SK-N-SH (cell line): ENCODE measurements at regions not wholly inside any gene's neighbourhood (a gene's known extent, or its start where the extent isn't known, plus 50 kb on each side); places are given as distances from the start of the nearest gene placed in this dataset.

Source experiments
- CTCF ChIA-PET: fragments of 300-600, 350-600 bp; formaldehyde crosslinking; extraction: SDS; loops from one replicate; lab custom pipeline; 2021; lab: Yijun Ruan, JAX
- POLR2A ChIA-PET: fragments of 350-600 bp; sonication (Branson Sonifier 250); formaldehyde crosslinking; extraction: SDS; loops from one replicate; lab custom pipeline; 2020; ENCODE audit warnings: antibody characterized with exemption, inconsistent platforms; lab: Yijun Ruan, JAX
- DNase-seq: peaks from one replicate; pipeline ENCODE4 v3.0.0; 2012
- H2AFZ ChIP-seq: fragments of 200-600 bp; sonication (generic); 2 replicates; pipeline ENCODE4 v1.8.1; 2016; ENCODE audit warnings: antibody characterized with exemption, mild to moderate bottlenecking, low read depth
- H3F3A ChIP-seq: fragments of 200-600 bp; sonication (generic); replicated peaks from 2 replicates; pipeline ENCODE3; 2016; ENCODE audit warnings: antibody characterized with exemption, mild to moderate bottlenecking; ENCODE audit not compliant: insufficient read depth
- H3K27ac ChIP-seq, 2 experiments: fragments of 200-500 bp in 1 of 2; fragments of 200-600 bp in 1 of 2; sonication (Bioruptor generic) in 1 of 2; sonication (generic), shearing (Covaris generic) in 1 of 2; 2 replicates each; pipeline versions ENCODE4 v1.5.1 to v1.6.1; 2014 to 2016; ENCODE audit warnings: low read depth in 2 of 2, inconsistent platforms in 1 of 2, low read length in 1 of 2, mild to moderate bottlenecking in 1 of 2, mixed read lengths in 1 of 2
- H3K27me3 ChIP-seq: fragments of 200-600 bp; sonication (generic), shearing (Covaris generic); 2 replicates; pipeline ENCODE4 v1.6.1; 2016; ENCODE audit warnings: mixed run types; ENCODE audit not compliant: insufficient read depth
- H3K36me3 ChIP-seq, 2 experiments: fragments of 200-500 bp in 1 of 2; fragments of 200-600 bp in 1 of 2; sonication (Bioruptor generic) in 1 of 2; sonication (generic) in 1 of 2; replicated peaks in 1 of 2; 2 replicates each; pipeline versions ENCODE3 to v1.5.1; 2014 to 2016; ENCODE audit warnings: low read length in 1 of 2, mild to moderate bottlenecking in 1 of 2; ENCODE audit not compliant: insufficient read depth in 2 of 2, control insufficient read depth in 1 of 2
- H3K4me1 ChIP-seq, 2 experiments: fragments of 200-500 bp in 1 of 2; fragments of 200-600 bp in 1 of 2; sonication (Bioruptor generic) in 1 of 2; sonication (generic), shearing (Covaris generic) in 1 of 2; 2 replicates each; pipeline versions ENCODE4 v1.5.1 to v1.6.1; 2014 to 2016; ENCODE audit warnings: low read depth in 1 of 2, low read length in 1 of 2, mixed run types in 1 of 2; ENCODE audit not compliant: insufficient read depth in 2 of 2, control insufficient read depth in 1 of 2
- H3K4me2 ChIP-seq: fragments of 200-600 bp; sonication (generic), shearing (Covaris generic); 2 replicates; pipeline ENCODE4 v1.6.1; 2017; ENCODE audit warnings: mixed run types
- H3K4me3 ChIP-seq, 2 experiments: fragments of 200-500 bp in 1 of 2; fragments of 200-600 bp in 1 of 2; sonication (Bioruptor generic) in 1 of 2; sonication (generic), shearing (Covaris generic) in 1 of 2; 2 replicates each; pipeline versions ENCODE4 v1.5.1 to v1.8.1; 2014 to 2016; ENCODE audit warnings: low read depth in 2 of 2, inconsistent platforms in 1 of 2, low read length in 1 of 2, mild to moderate bottlenecking in 1 of 2, mixed read lengths in 1 of 2, moderate library complexity in 1 of 2
- H3K79me2 ChIP-seq: fragments of 200-600 bp; sonication (generic); 2 replicates; pipeline ENCODE4 v1.8.1; 2017; ENCODE audit warnings: mild to moderate bottlenecking; ENCODE audit not compliant: insufficient read depth
- H3K9ac ChIP-seq: fragments of 200-600 bp; sonication (generic); 2 replicates; pipeline ENCODE4 v1.6.1; 2017; ENCODE audit warnings: mixed run types
- H3K9me2 ChIP-seq: fragments of 200-600 bp; sonication (generic); 2 replicates; pipeline ENCODE4 v1.6.1; 2017; ENCODE audit warnings: mixed run types
- H3K9me3 ChIP-seq: fragments of 200-600 bp; sonication (generic); 2 replicates; pipeline ENCODE4 v1.6.1; 2017; ENCODE audit warnings: mixed run types, mild to moderate bottlenecking, moderate library complexity
- H4K20me1 ChIP-seq: fragments of 200-600 bp; sonication (generic); 2 replicates; pipeline ENCODE4 v1.6.1; 2017; ENCODE audit warnings: mild to moderate bottlenecking, mixed run types; ENCODE audit not compliant: insufficient read depth
- CHD2 ChIP-seq: fragments of 150-350 bp; IDR thresholded peaks from 2 replicates; pipeline ENCODE4 v1.6.1; 2018; ENCODE audit warnings: low read length; ENCODE audit not compliant: partially characterized antibody
- CTCF ChIP-seq: fragments of 200-600 bp; sonication (generic); IDR thresholded peaks from 2 replicates; pipeline ENCODE4 v1.6.1; 2017; ENCODE audit warnings: antibody characterized with exemption, mild to moderate bottlenecking, moderate library complexity
- ELF1 ChIP-seq: IDR thresholded peaks from 2 replicates; pipeline ENCODE4 v1.4.0; 2012
- EZH2phosphoT487 ChIP-seq: fragments of 200-600 bp; sonication (generic); IDR thresholded peaks from 2 replicates; pipeline ENCODE4 v1.6.1; 2017; ENCODE audit warnings: low read depth, mixed run types, mild to moderate bottlenecking, antibody characterized with exemption, moderate library complexity, borderline replicate concordance
- FOSL2 ChIP-seq: IDR thresholded peaks from 2 replicates; pipeline ENCODE4 v1.4.0; 2012; ENCODE audit warnings: low read depth, mild to moderate bottlenecking, moderate library complexity, borderline replicate concordance
- FOXJ3 ChIP-seq: sonication (generic); formaldehyde crosslinking; IDR thresholded peaks from 2 replicates; pipeline ENCODE4 v1.5.1; 2020; ENCODE audit warnings: mild to moderate bottlenecking, missing genetic modification reagents
- GABPA ChIP-seq: IDR thresholded peaks from 2 replicates; pipeline ENCODE4 v1.4.0; 2012; ENCODE audit warnings: low read depth, mild to moderate bottlenecking
- GATA2 ChIP-seq: sonication (generic); formaldehyde crosslinking; IDR thresholded peaks from 2 replicates; pipeline ENCODE4 v1.5.0; 2020; ENCODE audit warnings: mild to moderate bottlenecking, missing genetic modification reagents
- JUND ChIP-seq: IDR thresholded peaks from 2 replicates; pipeline ENCODE4 v1.4.0; 2012
- NFIC ChIP-seq: IDR thresholded peaks from 2 replicates; pipeline ENCODE4 v1.4.0; 2012; ENCODE audit warnings: borderline replicate concordance
- PBX3 ChIP-seq: IDR thresholded peaks from 2 replicates; pipeline ENCODE4; 2012
- POLR2AphosphoS5 ChIP-seq: IDR thresholded peaks from 2 replicates; pipeline ENCODE4 v1.6.1; 2012; ENCODE audit warnings: low read depth, low read length
- RCOR1 ChIP-seq: fragments of 150-350 bp; IDR thresholded peaks from 2 replicates; pipeline ENCODE4 v1.6.1; 2017; ENCODE audit warnings: antibody characterized with exemption, low read length
- RXRA ChIP-seq: IDR thresholded peaks from 2 replicates; pipeline ENCODE4 v1.4.0; 2012; ENCODE audit warnings: low read depth, mild to moderate bottlenecking, borderline replicate concordance
- TAF1 ChIP-seq: IDR thresholded peaks from 2 replicates; pipeline ENCODE4 v1.6.1; 2012; ENCODE audit warnings: low read depth, mild to moderate bottlenecking, low read length, moderate library complexity, borderline replicate concordance
- TCF12 ChIP-seq: IDR thresholded peaks from 2 replicates; pipeline ENCODE4 v1.4.0; 2012
- WGBS: methylation state at CpG from one replicate; pipeline ENCODE4 v1.1.6; 2017; ENCODE audit warnings: low lambda C conversion rate; 5-methylcytosine and 5-hydroxymethylcytosine counted together
- TF ChIP-seq, protein P1 (sequence below): fragments of 150-350 bp; IDR thresholded peaks from 2 replicates; pipeline ENCODE4 v1.6.1; 2017; ENCODE audit warnings: antibody characterized with exemption, low read length, low read depth, borderline replicate concordance
- TF ChIP-seq, protein P2 (sequence below): IDR thresholded peaks from 2 replicates; pipeline ENCODE4 v1.4.0; 2012; ENCODE audit warnings: low read depth
- TF ChIP-seq, protein P3 (sequence below): IDR thresholded peaks from 2 replicates; pipeline ENCODE4 v1.4.0; 2012; ENCODE audit warnings: low read depth, borderline replicate concordance
- TF ChIP-seq, protein P4 (sequence below): IDR thresholded peaks from 2 replicates; pipeline ENCODE4 v1.6.1; 2012; ENCODE audit warnings: mild to moderate bottlenecking, low read depth, low read length, moderate library complexity

DNA sequence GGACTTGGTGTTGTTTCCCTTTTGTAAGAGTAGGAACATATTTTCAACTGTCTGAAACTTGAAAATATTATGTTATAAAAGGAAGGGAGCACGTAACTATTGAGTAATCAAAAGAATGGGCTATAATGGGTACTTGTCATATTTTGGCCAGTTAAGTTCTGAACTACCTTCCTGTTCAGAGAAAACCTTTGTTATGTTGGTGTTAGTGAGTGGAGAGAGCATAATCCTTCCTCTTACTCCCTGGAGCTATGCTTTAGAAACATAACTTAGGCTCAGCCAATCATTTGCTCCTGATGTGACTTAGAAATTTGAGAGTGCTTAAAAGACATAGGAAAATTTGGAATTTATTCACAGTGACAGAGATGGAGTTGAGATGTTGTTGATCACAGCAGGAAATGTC, 482.5 kb upstream of the SPRY2 start:
- no peak overlapping the region for H3K4me2 ChIP-seq
- 21% methylated on average over 1 of the region's 1 CpG for WGBS
- no peak overlapping the region for H3K4me3 ChIP-seq
- ChIA-PET CTCF (interaction anchor here (0.9 kb wide), 1 partner anchor 480 kb away, joined by 3 read pairs; no protein-coding TSS in a partner anchor), POLR2A (no interaction called here)
- H3K4me1 ChIP-seq = no peaks in the 10 kb centered on the region
- no peaks in the 10 kb centered on the region for H3K79me2 ChIP-seq
- TF ChIP-seq ELF1 (no peak), EZH2phosphoT487 (no peak), FOXJ3 (CRISPR knock-in tag) (no peak), JUND (no peak), TAF1 (no peak), TCF12 (no peak), RXRA (no peak), CTCF (no peak), GABPA (no peak), POLR2AphosphoS5 (no peak), FOSL2 (no peak), RCOR1 (no peak), PBX3 (no peak), CHD2 (no peak), GATA2 (no peak), NFIC (no peak)
- TF ChIP-seq, protein P1, sequence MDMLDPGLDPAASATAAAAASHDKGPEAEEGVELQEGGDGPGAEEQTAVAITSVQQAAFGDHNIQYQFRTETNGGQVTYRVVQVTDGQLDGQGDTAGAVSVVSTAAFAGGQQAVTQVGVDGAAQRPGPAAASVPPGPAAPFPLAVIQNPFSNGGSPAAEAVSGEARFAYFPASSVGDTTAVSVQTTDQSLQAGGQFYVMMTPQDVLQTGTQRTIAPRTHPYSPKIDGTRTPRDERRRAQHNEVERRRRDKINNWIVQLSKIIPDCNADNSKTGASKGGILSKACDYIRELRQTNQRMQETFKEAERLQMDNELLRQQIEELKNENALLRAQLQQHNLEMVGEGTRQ = no peak
- TF ChIP-seq, protein P2, sequence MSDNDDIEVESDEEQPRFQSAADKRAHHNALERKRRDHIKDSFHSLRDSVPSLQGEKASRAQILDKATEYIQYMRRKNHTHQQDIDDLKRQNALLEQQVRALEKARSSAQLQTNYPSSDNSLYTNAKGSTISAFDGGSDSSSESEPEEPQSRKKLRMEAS = no peak
- TF ChIP-seq, protein P3, sequence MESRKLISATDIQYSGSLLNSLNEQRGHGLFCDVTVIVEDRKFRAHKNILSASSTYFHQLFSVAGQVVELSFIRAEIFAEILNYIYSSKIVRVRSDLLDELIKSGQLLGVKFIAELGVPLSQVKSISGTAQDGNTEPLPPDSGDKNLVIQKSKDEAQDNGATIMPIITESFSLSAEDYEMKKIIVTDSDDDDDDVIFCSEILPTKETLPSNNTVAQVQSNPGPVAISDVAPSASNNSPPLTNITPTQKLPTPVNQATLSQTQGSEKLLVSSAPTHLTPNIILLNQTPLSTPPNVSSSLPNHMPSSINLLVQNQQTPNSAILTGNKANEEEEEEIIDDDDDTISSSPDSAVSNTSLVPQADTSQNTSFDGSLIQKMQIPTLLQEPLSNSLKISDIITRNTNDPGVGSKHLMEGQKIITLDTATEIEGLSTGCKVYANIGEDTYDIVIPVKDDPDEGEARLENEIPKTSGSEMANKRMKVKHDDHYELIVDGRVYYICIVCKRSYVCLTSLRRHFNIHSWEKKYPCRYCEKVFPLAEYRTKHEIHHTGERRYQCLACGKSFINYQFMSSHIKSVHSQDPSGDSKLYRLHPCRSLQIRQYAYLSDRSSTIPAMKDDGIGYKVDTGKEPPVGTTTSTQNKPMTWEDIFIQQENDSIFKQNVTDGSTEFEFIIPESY = no peak
- TF ChIP-seq, protein P4, sequence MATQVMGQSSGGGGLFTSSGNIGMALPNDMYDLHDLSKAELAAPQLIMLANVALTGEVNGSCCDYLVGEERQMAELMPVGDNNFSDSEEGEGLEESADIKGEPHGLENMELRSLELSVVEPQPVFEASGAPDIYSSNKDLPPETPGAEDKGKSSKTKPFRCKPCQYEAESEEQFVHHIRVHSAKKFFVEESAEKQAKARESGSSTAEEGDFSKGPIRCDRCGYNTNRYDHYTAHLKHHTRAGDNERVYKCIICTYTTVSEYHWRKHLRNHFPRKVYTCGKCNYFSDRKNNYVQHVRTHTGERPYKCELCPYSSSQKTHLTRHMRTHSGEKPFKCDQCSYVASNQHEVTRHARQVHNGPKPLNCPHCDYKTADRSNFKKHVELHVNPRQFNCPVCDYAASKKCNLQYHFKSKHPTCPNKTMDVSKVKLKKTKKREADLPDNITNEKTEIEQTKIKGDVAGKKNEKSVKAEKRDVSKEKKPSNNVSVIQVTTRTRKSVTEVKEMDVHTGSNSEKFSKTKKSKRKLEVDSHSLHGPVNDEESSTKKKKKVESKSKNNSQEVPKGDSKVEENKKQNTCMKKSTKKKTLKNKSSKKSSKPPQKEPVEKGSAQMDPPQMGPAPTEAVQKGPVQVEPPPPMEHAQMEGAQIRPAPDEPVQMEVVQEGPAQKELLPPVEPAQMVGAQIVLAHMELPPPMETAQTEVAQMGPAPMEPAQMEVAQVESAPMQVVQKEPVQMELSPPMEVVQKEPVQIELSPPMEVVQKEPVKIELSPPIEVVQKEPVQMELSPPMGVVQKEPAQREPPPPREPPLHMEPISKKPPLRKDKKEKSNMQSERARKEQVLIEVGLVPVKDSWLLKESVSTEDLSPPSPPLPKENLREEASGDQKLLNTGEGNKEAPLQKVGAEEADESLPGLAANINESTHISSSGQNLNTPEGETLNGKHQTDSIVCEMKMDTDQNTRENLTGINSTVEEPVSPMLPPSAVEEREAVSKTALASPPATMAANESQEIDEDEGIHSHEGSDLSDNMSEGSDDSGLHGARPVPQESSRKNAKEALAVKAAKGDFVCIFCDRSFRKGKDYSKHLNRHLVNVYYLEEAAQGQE = no peak
- H3K9ac ChIP-seq = no peak overlapping the region
- no peaks in the 10 kb centered on the region for H3K27me3 ChIP-seq
- H3F3A ChIP-seq = no peaks in the 10 kb centered on the region
- H3K36me3 ChIP-seq = no peaks in the 10 kb centered on the region
- no peaks in the 10 kb centered on the region for H3K9me2 ChIP-seq
- no peaks in the 10 kb centered on the region for H3K9me3 ChIP-seq
- DNase-seq = no peak
- no peaks in the 10 kb centered on the region for H4K20me1 ChIP-seq
- no peak overlapping the region for H3K27ac ChIP-seq
- H2AFZ ChIP-seq = no peak overlapping the region
